Gastrocnemius medialis (tissue), 4 donors: ENCODE measurements at regions not wholly inside any gene's neighbourhood (a gene's known extent, or its start where the extent isn't known, plus 50 kb on each side); places are given as distances from the start of the nearest gene placed in this dataset.

Experiments used
- CTCF ChIP-seq, 5 experiments: fragments of 450-650 bp in 3 of 5; fragments of 200-600 bp in 2 of 5; sonication (generic) in 2 of 5; IDR thresholded peaks in 4 of 5; conservative IDR thresholded peaks in 1 of 5; 1 replicate in 4 of 5; 2 replicates in 1 of 5; pipeline ENCODE4 v1.5.1; 2016 to 2019; ENCODE audit warnings: antibody characterized with exemption in 5 of 5, mild to moderate bottlenecking in 3 of 5, moderate library complexity in 3 of 5
- POLR2A ChIP-seq, 2 donors: fragments of 450-650 bp; IDR thresholded peaks; one replicate each; pipeline ENCODE4 v1.6.1; 2017; ENCODE audit warnings: antibody characterized with exemption in 2 of 2, mild to moderate bottlenecking in 2 of 2, moderate library complexity in 2 of 2

- TF ChIP-seq CTCF (IDR thresholded peaks at IDR 0.05 in 4 of 5, conservative IDR thresholded peaks at IDR 0.05 in 1 of 5), result no peak
- no peak for TF ChIP-seq POLR2A (IDR thresholded peaks at IDR 0.05)
Observed at GRCh38 chr10:61023053-61023452, 79.1 kb upstream of the RHOBTB1 start.
